K562 (cell line): ENCODE measurements at regions not wholly inside any gene's neighbourhood (a gene's known extent, or its start where the extent isn't known, plus 50 kb on each side); places are given as distances from the start of the nearest gene placed in this dataset.

Source experiments
- ATAC-seq: fragments of 200-7000 bp; cut with Tn5 transposase; 3 replicates; pipeline ENCODE4 v1.9.1; 2020; ENCODE audit warnings: moderate library complexity
- BruUV-seq: library from RNA; stranded (reverse); fragments of 400-500 nt; replicated peaks from 2 replicates; lab custom pipeline; 2021; lab: Mats Ljungman, UMichigan
- CTCF ChIA-PET: fragments of 300-600 bp; formaldehyde crosslinking; extraction: SDS; loops from one replicate; lab custom pipeline; 2021; ENCODE audit warnings: low intra/inter-chr PET ratio; lab: Yijun Ruan, JAX
- POLR2A ChIA-PET: fragments of 300-600, 350-650 bp; sonication (Branson Sonifier 250); formaldehyde crosslinking; extraction: SDS; loops from one replicate; lab custom pipeline; 2021; ENCODE audit warnings: antibody characterized with exemption, inconsistent platforms; lab: Yijun Ruan, JAX
- DNase-seq, 4 experiments: peaks; one replicate each; pipeline versions ENCODE4 v3.0.0 to v3.0.0-alpha.2; 2011 to 2018; ENCODE audit warnings: low spot score in 3 of 4, mixed read lengths in 3 of 4; ENCODE audit errors: extremely low read depth in 1 of 4
- FAIRE-seq: peaks from 2 replicates; lab custom pipeline; 2011; peaks lifted over from hg19 to GRCh38; lab: Jason Lieb, UNC
- H2AFZ ChIP-seq: 2 replicates; pipeline ENCODE4 v1.6.0; 2011; ENCODE audit warnings: low read depth, low read length, control low read depth, inconsistent platforms
- H3K27ac ChIP-seq: fragments of 200-600 bp; 3 replicates; pipeline ENCODE4 v1.8.0; 2011; ENCODE audit warnings: low read depth, mild to moderate bottlenecking, control low read depth, inconsistent platforms, low read length, moderate library complexity, mixed read lengths; ENCODE audit errors: extremely low read depth
- H3K27me3 ChIP-seq, 2 experiments: fragments of 300-600 bp in 1 of 2; 2 replicates in 1 of 2; 3 replicates in 1 of 2; pipeline versions ENCODE4 v1.6.0 to v1.8.0; 2011; ENCODE audit warnings: inconsistent platforms in 2 of 2, low read length in 2 of 2, mild to moderate bottlenecking in 1 of 2, mixed read lengths in 1 of 2, moderate library complexity in 1 of 2; ENCODE audit not compliant: control insufficient read depth in 2 of 2, insufficient read depth in 2 of 2
- H3K36me3 ChIP-seq: fragments of 300-600 bp; 3 replicates; pipeline ENCODE4 v1.8.0; 2011; ENCODE audit warnings: mild to moderate bottlenecking, low read length, inconsistent platforms; ENCODE audit not compliant: control insufficient read depth, insufficient read depth
- H3K4me1 ChIP-seq, 2 experiments: fragments of 200-600 bp in 1 of 2; replicated peaks in 1 of 2; 2 replicates in 1 of 2; 3 replicates in 1 of 2; pipeline versions ENCODE4 v1.5.1 to v1.8.0; 2011; ENCODE audit warnings: inconsistent platforms in 2 of 2, low read length in 2 of 2, mild to moderate bottlenecking in 1 of 2, mixed read lengths in 1 of 2, moderate library complexity in 1 of 2; ENCODE audit not compliant: control insufficient read depth in 2 of 2, insufficient read depth in 2 of 2
- H3K4me2 ChIP-seq: 2 replicates; pipeline ENCODE4 v1.6.1; 2011; ENCODE audit warnings: low read length, control low read depth, inconsistent platforms, mixed read lengths; ENCODE audit not compliant: insufficient read depth
- H3K4me3 ChIP-seq: fragments of 200-600 bp; sonication (generic), shearing (Covaris generic); 2 replicates; pipeline ENCODE4 v1.5.1; 2016; ENCODE audit warnings: control low read depth, inconsistent platforms
- H3K79me2 ChIP-seq: fragments of 200-600 bp; 3 replicates; pipeline ENCODE4 v1.8.0; 2011; ENCODE audit warnings: low read length, inconsistent platforms; ENCODE audit not compliant: control insufficient read depth, insufficient read depth
- H3K9ac ChIP-seq, 2 experiments: 2 replicates each; pipeline versions ENCODE4 v1.6.0 to v1.6.1; 2011; ENCODE audit warnings: low read depth in 2 of 2, low read length in 2 of 2, control low read depth in 1 of 2, inconsistent platforms in 1 of 2, mild to moderate bottlenecking in 1 of 2, mixed read lengths in 1 of 2; ENCODE audit not compliant: insufficient read depth in 1 of 2
- H3K9me1 ChIP-seq: one replicate; pipeline ENCODE4 v1.6.0; 2011; ENCODE audit warnings: inconsistent platforms, mild to moderate bottlenecking, low read length, moderate library complexity; ENCODE audit not compliant: control insufficient read depth, insufficient read depth
- H3K9me3 ChIP-seq: replicated peaks from 2 replicates; pipeline ENCODE4 v1.5.1; 2011; ENCODE audit warnings: low read depth, low read length, inconsistent platforms; ENCODE audit not compliant: control insufficient read depth, insufficient read depth
- H4K20me1 ChIP-seq: replicated peaks from 2 replicates; pipeline ENCODE4 v1.6.1; 2011; ENCODE audit warnings: low read length, inconsistent platforms, mixed read lengths; ENCODE audit not compliant: control insufficient read depth, insufficient read depth
- ATF1 ChIP-seq, 2 experiments: fragments of 450-650 bp in 1 of 2; IDR thresholded peaks; 2 replicates each; pipeline ENCODE4 v1.6.1; 2016; ENCODE audit warnings: missing compliant biosample characterization in 1 of 2, missing genetic modification characterization in 1 of 2
- BACH1 ChIP-seq: fragments of 200-800 bp; sonication (Bioruptor generic); IDR thresholded peaks from 2 replicates; pipeline ENCODE4 v1.6.1; 2016; ENCODE audit warnings: missing genetic modification characterization, missing compliant biosample characterization
- CLOCK ChIP-seq: fragments of 250-450 bp; sonication (Bioruptor Pico); IDR thresholded peaks from 2 replicates; pipeline ENCODE4 v1.4.0; 2020; ENCODE audit warnings: mild to moderate bottlenecking, moderate library complexity, borderline replicate concordance
- FOXJ3 ChIP-seq: sonication (generic); formaldehyde crosslinking; IDR thresholded peaks from 2 replicates; pipeline ENCODE4 v1.4.0; 2020; ENCODE audit warnings: mild to moderate bottlenecking, missing genetic modification reagents
- GMEB1 ChIP-seq: fragments of 250-450 bp; sonication (Bioruptor Pico); IDR thresholded peaks from 2 replicates; pipeline ENCODE4 v1.4.0; 2020; ENCODE audit warnings: mild to moderate bottlenecking
- HDGF ChIP-seq: fragments of 450-650 bp; IDR thresholded peaks from 2 replicates; pipeline ENCODE4 v1.6.1; 2016
- LEF1 ChIP-seq: fragments of 450-650 bp; IDR thresholded peaks from 2 replicates; pipeline ENCODE4 v1.6.1; 2016; ENCODE audit warnings: mild to moderate bottlenecking
- NUFIP1 ChIP-seq: fragments of 450-650 bp; IDR thresholded peaks from 2 replicates; pipeline ENCODE4 v1.6.1; 2018; ENCODE audit not compliant: partially characterized antibody
- PBX2 ChIP-seq, 2 experiments: IDR thresholded peaks in 1 of 2; conservative IDR thresholded peaks in 1 of 2; 2 replicates each; pipeline ENCODE4 v1.6.1; 2016; ENCODE audit warnings: low read depth in 2 of 2, mild to moderate bottlenecking in 1 of 2, missing compliant biosample characterization in 1 of 2, missing genetic modification characterization in 1 of 2, moderate library complexity in 1 of 2
- RNF219 ChIP-seq: fragments of 250-450 bp; sonication (Bioruptor Pico); IDR thresholded peaks from 2 replicates; pipeline ENCODE4 v1.5.0; 2022; ENCODE audit warnings: mild to moderate bottlenecking
- SMARCA4 ChIP-seq: fragments of 450-650 bp; IDR thresholded peaks from 2 replicates; pipeline ENCODE4 v1.6.1; 2016
- ZNF3 ChIP-seq: fragments of 250-450 bp; sonication (Bioruptor Pico); IDR thresholded peaks from 2 replicates; pipeline ENCODE4 v1.5.0; 2021; ENCODE audit warnings: mild to moderate bottlenecking, moderate library complexity
- WGBS: fragments of 100-300 bp; shearing (Covaris generic); methylation state at CpG from one replicate; pipeline ENCODE4 v1.1.6; 2016; ENCODE audit warnings: low coverage, mixed read lengths; ENCODE audit not compliant: insufficient coverage; ENCODE audit errors: missing lambda C conversion rate; 5-methylcytosine and 5-hydroxymethylcytosine counted together
- in situ Hi-C: fragments of 300-500 bp; cut with MboI; formaldehyde crosslinking; loops from 4 replicates; pipeline ENCODE4 v1.15.0; 2018; ENCODE audit warnings: inconsistent platforms, mixed read lengths
- intact Hi-C: fragments of 100-400 bp; cut with micrococcal nuclease; formaldehyde crosslinking; loops from 2 replicates; pipeline ENCODE4 v1.14.2; 2022

- no peak for TF ChIP-seq ATF1 (CRISPR knock-in tag; IDR thresholded peaks at IDR 0.05)
- no peak for TF ChIP-seq ATF1 (tag; IDR thresholded peaks at IDR 0.05)
- TF ChIP-seq CLOCK (CRISPR knock-in tag): no peak
- no peak for TF ChIP-seq FOXJ3
- TF ChIP-seq RNF219: no peak
- TF ChIP-seq, all 486 proteins: peak for 0
Observed at GRCh38 chr10:90504172-90504571, 353.7 kb downstream of the HTR7 start (continued).

- 0% methylated on average over 1 of the region's 1 CpG for WGBS
- Histone ChIP-seq H3K27ac (no peak overlapping the region), H3K27me3 (no peaks in the 10 kb centered on the region), H3K36me3 (no peaks in the 10 kb centered on the region), H4K20me1 (no peaks in the 10 kb centered on the region), H3K4me2 (no peak overlapping the region), H3K9me1 (no peaks in the 10 kb centered on the region), H3K4me3 (no peak overlapping the region), H3K9ac (no peak overlapping the region), H2AFZ (no peak overlapping the region), H3K79me2 (no peaks in the 10 kb centered on the region), H3K4me1 (no peaks in the 10 kb centered on the region), H3K9me3 (no peaks in the 10 kb centered on the region)
- ChIA-PET POLR2A (no interaction called here), CTCF (no interaction called here)
- no peak for FAIRE-seq
- TF ChIP-seq NUFIP1 (no peak), SMARCA4 (no peak), PBX2 (CRISPR knock-in tag; IDR thresholded peaks at IDR 0.05; ENCODE audit: low read depth) (no peak), PBX2 (tag; conservative IDR thresholded peaks at IDR 0.05; ENCODE audit: low read depth) (no peak), GMEB1 (CRISPR knock-in tag) (no peak), ZNF3 (no peak), LEF1 (no peak), HDGF (no peak), BACH1 (tag) (no peak)
- BruUV-seq: no TSS peak
- no peak for DNase-seq
- no peak for ATAC-seq
- in situ Hi-C loops: no loop called here
- intact Hi-C loops: no loop called here
Observed at GRCh38 chr10:90526721-90527120, 331.1 kb downstream of the HTR7 start.
